22Rv1 (cell line): ENCODE measurements at regions not wholly inside any gene's neighbourhood (a gene's known extent, or its start where the extent isn't known, plus 50 kb on each side); places are given as distances from the start of the nearest gene placed in this dataset.

Experiments used
- ZFX ChIP-seq: fragments of 450-650 bp; IDR thresholded peaks from 2 replicates; pipeline ENCODE4 v1.6.1; 2017; ENCODE audit warnings: antibody characterized with exemption, borderline replicate concordance
- TF ChIP-seq, protein P1 (sequence below): fragments of 450-650 bp; IDR thresholded peaks from 2 replicates; pipeline ENCODE4 v1.5.1; 2017; ENCODE audit warnings: mild to moderate bottlenecking

DNA sequence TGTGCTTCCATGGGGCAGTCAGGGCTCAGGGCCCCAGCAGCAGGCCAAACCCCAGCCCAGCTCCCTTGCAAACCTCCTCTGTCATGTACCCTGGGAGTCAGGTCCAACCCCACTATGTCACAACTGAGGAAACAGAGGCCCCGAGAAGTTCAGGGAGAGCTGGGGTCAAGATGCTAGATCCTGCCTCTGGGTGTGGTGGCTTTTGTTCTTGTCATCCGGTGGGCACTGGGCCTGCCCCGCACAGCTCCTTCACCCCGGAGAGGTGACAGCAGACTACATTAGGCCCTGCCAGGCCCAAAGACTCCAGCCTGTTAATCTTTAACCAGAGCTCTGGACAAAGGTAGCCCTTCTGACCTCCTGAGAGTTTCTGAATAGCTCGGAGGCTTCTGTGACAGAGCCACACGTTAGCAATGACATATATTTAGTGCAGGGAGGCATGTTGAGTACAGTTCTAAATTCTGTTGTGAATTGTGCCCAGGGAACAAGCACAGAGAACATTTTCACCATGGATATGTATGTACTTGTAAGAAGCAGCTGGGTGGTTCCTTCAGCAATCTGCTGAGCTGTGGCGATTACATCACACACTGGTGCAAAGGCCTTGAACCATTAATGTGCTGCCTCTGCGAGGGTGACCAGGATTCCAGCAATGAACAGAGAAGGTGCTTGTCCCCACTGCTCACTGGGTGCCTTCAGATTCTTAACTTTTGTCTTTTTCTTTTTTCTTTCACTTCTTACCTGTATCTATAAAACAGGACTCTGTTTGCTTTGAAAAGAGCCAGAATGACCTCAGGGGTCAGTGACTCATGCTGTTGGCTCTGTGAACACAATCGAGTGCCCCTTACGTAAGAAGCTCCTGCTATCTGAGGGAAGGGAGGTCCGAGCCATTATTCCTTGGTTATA is 102.8 kb downstream of the RHOU start:
- TF ChIP-seq, protein P1, sequence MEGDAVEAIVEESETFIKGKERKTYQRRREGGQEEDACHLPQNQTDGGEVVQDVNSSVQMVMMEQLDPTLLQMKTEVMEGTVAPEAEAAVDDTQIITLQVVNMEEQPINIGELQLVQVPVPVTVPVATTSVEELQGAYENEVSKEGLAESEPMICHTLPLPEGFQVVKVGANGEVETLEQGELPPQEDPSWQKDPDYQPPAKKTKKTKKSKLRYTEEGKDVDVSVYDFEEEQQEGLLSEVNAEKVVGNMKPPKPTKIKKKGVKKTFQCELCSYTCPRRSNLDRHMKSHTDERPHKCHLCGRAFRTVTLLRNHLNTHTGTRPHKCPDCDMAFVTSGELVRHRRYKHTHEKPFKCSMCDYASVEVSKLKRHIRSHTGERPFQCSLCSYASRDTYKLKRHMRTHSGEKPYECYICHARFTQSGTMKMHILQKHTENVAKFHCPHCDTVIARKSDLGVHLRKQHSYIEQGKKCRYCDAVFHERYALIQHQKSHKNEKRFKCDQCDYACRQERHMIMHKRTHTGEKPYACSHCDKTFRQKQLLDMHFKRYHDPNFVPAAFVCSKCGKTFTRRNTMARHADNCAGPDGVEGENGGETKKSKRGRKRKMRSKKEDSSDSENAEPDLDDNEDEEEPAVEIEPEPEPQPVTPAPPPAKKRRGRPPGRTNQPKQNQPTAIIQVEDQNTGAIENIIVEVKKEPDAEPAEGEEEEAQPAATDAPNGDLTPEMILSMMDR: no peak
- TF ChIP-seq ZFX: no peak
